Neural crest cell (in vitro differentiated cells): ENCODE measurements at regions not wholly inside any gene's neighbourhood (a gene's known extent, or its start where the extent isn't known, plus 50 kb on each side); places are given as distances from the start of the nearest gene placed in this dataset.

Experiments
- DNase-seq: peaks from one replicate; pipeline ENCODE4 v3.0.0; 2021; ENCODE audit warnings: low read depth, mixed read lengths, low spot score
- H3K27ac Mint-ChIP-seq: one replicate; pipeline ENCODE4 v1.8.0; 2021; ENCODE audit warnings: mild to moderate bottlenecking, mixed read lengths; ENCODE audit not compliant: unreplicated experiment
- H3K27me3 Mint-ChIP-seq: 2 replicates; pipeline ENCODE4 v1.8.0; 2021; ENCODE audit warnings: low read depth, mild to moderate bottlenecking, mixed read lengths
- H3K36me3 Mint-ChIP-seq: 2 replicates; pipeline ENCODE4 v1.8.0; 2021; ENCODE audit warnings: low read depth, mild to moderate bottlenecking, mixed read lengths
- H3K4me1 Mint-ChIP-seq: 2 replicates; pipeline ENCODE4 v1.8.0; 2021; ENCODE audit warnings: mixed read lengths
- H3K4me3 Mint-ChIP-seq: one replicate; pipeline ENCODE4 v1.8.0; 2021; ENCODE audit warnings: mild to moderate bottlenecking, mixed read lengths
- H3K9me3 Mint-ChIP-seq: 2 replicates; pipeline ENCODE4 v1.8.0; 2021; ENCODE audit warnings: mixed read lengths
- TF ChIP-seq, protein P1 (sequence below): fragments of 200-600 bp; sonication (generic); conservative IDR thresholded peaks from 2 replicates; pipeline ENCODE4 v1.5.0; 2021; ENCODE audit warnings: antibody characterized with exemption, mild to moderate bottlenecking

- no peaks in the 10 kb centered on the region for H3K9me3 Mint-ChIP-seq
- no peak overlapping the region for H3K27ac Mint-ChIP-seq
- DNase-seq = no peak
- TF ChIP-seq, protein P1, sequence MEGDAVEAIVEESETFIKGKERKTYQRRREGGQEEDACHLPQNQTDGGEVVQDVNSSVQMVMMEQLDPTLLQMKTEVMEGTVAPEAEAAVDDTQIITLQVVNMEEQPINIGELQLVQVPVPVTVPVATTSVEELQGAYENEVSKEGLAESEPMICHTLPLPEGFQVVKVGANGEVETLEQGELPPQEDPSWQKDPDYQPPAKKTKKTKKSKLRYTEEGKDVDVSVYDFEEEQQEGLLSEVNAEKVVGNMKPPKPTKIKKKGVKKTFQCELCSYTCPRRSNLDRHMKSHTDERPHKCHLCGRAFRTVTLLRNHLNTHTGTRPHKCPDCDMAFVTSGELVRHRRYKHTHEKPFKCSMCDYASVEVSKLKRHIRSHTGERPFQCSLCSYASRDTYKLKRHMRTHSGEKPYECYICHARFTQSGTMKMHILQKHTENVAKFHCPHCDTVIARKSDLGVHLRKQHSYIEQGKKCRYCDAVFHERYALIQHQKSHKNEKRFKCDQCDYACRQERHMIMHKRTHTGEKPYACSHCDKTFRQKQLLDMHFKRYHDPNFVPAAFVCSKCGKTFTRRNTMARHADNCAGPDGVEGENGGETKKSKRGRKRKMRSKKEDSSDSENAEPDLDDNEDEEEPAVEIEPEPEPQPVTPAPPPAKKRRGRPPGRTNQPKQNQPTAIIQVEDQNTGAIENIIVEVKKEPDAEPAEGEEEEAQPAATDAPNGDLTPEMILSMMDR = no peak
- H3K4me1 Mint-ChIP-seq = no peaks in the 10 kb centered on the region
- peaks cover 12% of the 10 kb centered on the region for H3K27me3 Mint-ChIP-seq
- H3K4me3 Mint-ChIP-seq = no peak overlapping the region
- no peaks in the 10 kb centered on the region for H3K36me3 Mint-ChIP-seq
Observed at GRCh38 chr4:183806341-183806740, 98.8 kb upstream of the STOX2 start.

GRCh38 chr4:183807420-183808096, 97.5 kb upstream of the STOX2 start:
- TF ChIP-seq, protein P1 = no peak
- H3K36me3 Mint-ChIP-seq = no peaks in the 10 kb centered on the region
- H3K4me1 Mint-ChIP-seq = peaks cover 3% of the 10 kb centered on the region
- H3K27me3 Mint-ChIP-seq = peaks cover 4% of the 10 kb centered on the region
- no peak for DNase-seq
- no peak overlapping the region for H3K4me3 Mint-ChIP-seq
- peak overlapping the region; percentile 79 for H3K27ac Mint-ChIP-seq
- no peaks in the 10 kb centered on the region for H3K9me3 Mint-ChIP-seq

- H3K4me3 Mint-ChIP-seq = no peak overlapping the region
- H3K36me3 Mint-ChIP-seq = no peaks in the 10 kb centered on the region
- H3K4me1 Mint-ChIP-seq = peaks cover 8% of the 10 kb centered on the region
- DNase-seq = no peak
- H3K27me3 Mint-ChIP-seq = no peaks in the 10 kb centered on the region
- peak overlapping the region; percentile 79 for H3K27ac Mint-ChIP-seq
- TF ChIP-seq, protein P1 = no peak
- no peaks in the 10 kb centered on the region for H3K9me3 Mint-ChIP-seq
Observed at GRCh38 chr4:183808097-183808456, 97.0 kb upstream of the STOX2 start.

DNA sequence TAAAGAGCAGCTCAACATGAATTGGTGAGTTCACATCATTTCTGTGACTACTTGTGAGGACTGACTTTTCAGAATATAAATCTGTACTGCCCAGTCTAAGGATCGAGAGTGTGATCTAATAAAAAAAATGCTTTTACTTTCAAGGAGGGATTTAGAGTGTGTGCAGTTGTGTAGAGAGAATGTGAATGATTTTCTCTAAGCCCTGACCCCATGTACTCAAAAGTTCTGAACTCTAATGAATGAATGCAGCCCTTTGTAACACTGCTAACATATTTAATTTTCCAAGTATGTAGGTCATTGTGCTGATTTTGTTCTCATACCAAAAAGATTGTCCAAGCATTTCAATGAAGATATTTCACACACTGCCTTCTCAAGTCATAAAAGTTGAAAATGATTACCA, 92.5 kb upstream of the STOX2 start:
- Mint-ChIP-seq H3K27ac (no peak overlapping the region), H3K4me1 (peaks cover 11% of the 10 kb centered on the region), H3K36me3 (no peaks in the 10 kb centered on the region), H3K4me3 (no peak overlapping the region), H3K27me3 (no peaks in the 10 kb centered on the region), H3K9me3 (peaks cover 5% of the 10 kb centered on the region)
- no peak for DNase-seq
- TF ChIP-seq, protein P1 = no peak

GRCh38 chr4:183814461-183814860, 90.6 kb upstream of the STOX2 start:
- TF ChIP-seq, protein P1 = no peak
- H3K36me3 Mint-ChIP-seq = no peaks in the 10 kb centered on the region
- H3K27ac Mint-ChIP-seq = no peak overlapping the region

More at GRCh38 chr4:183814461-183814860, 90.6 kb upstream of the STOX2 start:
- peaks cover 5% of the 10 kb centered on the region for H3K9me3 Mint-ChIP-seq
- H3K4me1 Mint-ChIP-seq = peaks cover 11% of the 10 kb centered on the region
- DNase-seq = no peak
- H3K27me3 Mint-ChIP-seq = no peaks in the 10 kb centered on the region
- no peak overlapping the region for H3K4me3 Mint-ChIP-seq
